Gastroesophageal sphincter (tissue), 4 donors: ENCODE measurements at regions not wholly inside any gene's neighbourhood (a gene's known extent, or its start where the extent isn't known, plus 50 kb on each side); places are given as distances from the start of the nearest gene placed in this dataset.

Source experiments
- ATAC-seq: fragments of 150-250 bp; one replicate; pipeline ENCODE4 v1.9.1; 2016; ENCODE audit warnings: mild to moderate bottlenecking, moderate library complexity
- H3K27ac ChIP-seq, 4 donors: fragments of 200-600 bp; sonication (generic) in 3 of 4; 1 replicate in 3 of 4; 2 replicates in 1 of 4; pipeline ENCODE4 v1.5.1; 2016 to 2019
- H3K27me3 ChIP-seq: fragments of 200-600 bp; sonication (generic); one replicate; pipeline ENCODE4 v1.5.1; 2019
- H3K36me3 ChIP-seq, 2 donors: fragments of 200-600 bp; sonication (generic); one replicate each; pipeline ENCODE4 v1.5.1; 2019; ENCODE audit warnings: control low read depth in 1 of 2
- H3K4me1 ChIP-seq, 3 donors: fragments of 200-600 bp; sonication (generic); 1 replicate in 2 of 3; 2 replicates in 1 of 3; pipeline ENCODE4 v1.5.1; 2016 to 2019; ENCODE audit warnings: control low read depth in 2 of 3
- H3K4me3 ChIP-seq, 2 donors: fragments of 200-600 bp; sonication (generic); one replicate each; pipeline ENCODE4 v1.5.1; 2019; ENCODE audit warnings: mild to moderate bottlenecking in 1 of 2, moderate library complexity in 1 of 2
- H3K9me3 ChIP-seq, 3 donors: fragments of 200-600 bp; sonication (generic); one replicate each; pipeline ENCODE4 v1.5.1; 2017 to 2019; ENCODE audit warnings: control low read depth in 2 of 3
- CTCF ChIP-seq, 4 experiments: fragments of 200-600 bp in 2 of 4; fragments of 450-650 bp in 2 of 4; sonication (generic) in 1 of 4; IDR thresholded peaks; one replicate each; pipeline ENCODE4 v1.5.1; 2017 to 2019; ENCODE audit warnings: antibody characterized with exemption in 4 of 4, mild to moderate bottlenecking in 2 of 4, moderate library complexity in 2 of 4
- EP300 ChIP-seq: sonication (generic); formaldehyde crosslinking; IDR thresholded peaks from one replicate; pipeline ENCODE4 v1.6.1; 2017; ENCODE audit warnings: antibody characterized with exemption, mild to moderate bottlenecking
- POLR2A ChIP-seq, 2 donors: fragments of 450-650 bp; IDR thresholded peaks; one replicate each; pipeline ENCODE4 v1.6.1; 2017; ENCODE audit warnings: antibody characterized with exemption in 2 of 2, mild to moderate bottlenecking in 2 of 2, moderate library complexity in 1 of 2
- POLR2AphosphoS5 ChIP-seq: sonication (generic); formaldehyde crosslinking; IDR thresholded peaks from one replicate; pipeline ENCODE4 v1.6.1; 2017; ENCODE audit warnings: antibody characterized with exemption
- WGBS, 2 donors: methylation state at CpG; one replicate each; pipeline ENCODE4 v1.1.5; 2018; ENCODE audit warnings: low coverage in 1 of 2; 5-methylcytosine and 5-hydroxymethylcytosine counted together

GRCh38 chr6:113428702-113429101 is 428.4 kb upstream of the MARCKS start:
- no peak for ATAC-seq
- no peaks in the 10 kb centered on the region for H3K36me3 ChIP-seq
- H3K4me3 ChIP-seq: no peak overlapping the region
- H3K27ac ChIP-seq: no peak overlapping the region
- TF ChIP-seq EP300 (no peak), POLR2AphosphoS5 (no peak), CTCF (IDR thresholded peaks at IDR 0.05) (no peak), POLR2A (IDR thresholded peaks at IDR 0.05) (no peak)
- 79 to 95% methylated on average over 3 to 4 of the region's 4 CpGs for WGBS, 2 donors
- H3K27me3 ChIP-seq: no peaks in the 10 kb centered on the region
- H3K4me1 ChIP-seq: peaks cover 5 to 13% (median 7%) of the 10 kb centered on the region in 3 donors
- no peaks in the 10 kb centered on the region for H3K9me3 ChIP-seq

GRCh38 chr6:113432521-113433334 is 424.4 kb upstream of the MARCKS start:
- peak; percentile 17 for ATAC-seq
- 83 to 100% methylated on average over 1 of the region's 1 CpG for WGBS, 2 donors
- Histone ChIP-seq H3K36me3 (no peaks in the 10 kb centered on the region), H3K4me3 (no peak overlapping the region), H3K9me3 (no peaks in the 10 kb centered on the region), H3K4me1 (peaks cover 5 to 26% (median 10%) of the 10 kb centered on the region in 3 donors), H3K27ac (peak overlapping the region in 2 of 4 donors; percentile 34 to 38), H3K27me3 (no peaks in the 10 kb centered on the region)
- TF ChIP-seq POLR2AphosphoS5 (no peak), POLR2A (IDR thresholded peaks at IDR 0.05) (no peak), EP300 (no peak), CTCF (IDR thresholded peaks at IDR 0.05) (no peak)

- Histone ChIP-seq H3K9me3 (no peaks in the 10 kb centered on the region), H3K27me3 (no peaks in the 10 kb centered on the region), H3K36me3 (no peaks in the 10 kb centered on the region), H3K4me1 (peaks cover 5 to 26% (median 10%) of the 10 kb centered on the region in 3 donors), H3K27ac (peak overlapping the region in 2 of 4 donors; percentile 34 to 38), H3K4me3 (no peak overlapping the region)
- WGBS, 2 donors: 16% methylated on average over 6 of the region's 6 CpGs
- ATAC-seq: peak; percentile 90
- no peak for TF ChIP-seq EP300
- peak; percentile 69 for TF ChIP-seq POLR2AphosphoS5
- TF ChIP-seq CTCF (IDR thresholded peaks at IDR 0.05): no peak
- TF ChIP-seq POLR2A (IDR thresholded peaks at IDR 0.05): no peak
Observed at GRCh38 chr6:113433335-113433991, 423.7 kb upstream of the MARCKS start.

- Histone ChIP-seq H3K27ac (no peak overlapping the region), H3K36me3 (no peaks in the 10 kb centered on the region), H3K27me3 (no peaks in the 10 kb centered on the region), H3K4me1 (peaks cover 5 to 26% (median 10%) of the 10 kb centered on the region in 3 donors), H3K9me3 (no peaks in the 10 kb centered on the region), H3K4me3 (no peak overlapping the region)
- 69 to 80% methylated on average over 3 of the region's 3 CpGs for WGBS, 2 donors
- no peak for ATAC-seq
- TF ChIP-seq POLR2AphosphoS5 (no peak), EP300 (no peak), CTCF (IDR thresholded peaks at IDR 0.05) (no peak), POLR2A (IDR thresholded peaks at IDR 0.05) (no peak)
Observed at GRCh38 chr6:113434641-113435040, 422.5 kb upstream of the MARCKS start.
